GM20431 (cell line): ENCODE measurements at regions not wholly inside any gene's neighbourhood (a gene's known extent, or its start where the extent isn't known, plus 50 kb on each side); places are given as distances from the start of the nearest gene placed in this dataset.

ENCODE experiments used
- in situ Hi-C: fragments of 300-500 bp; cut with MseI, MboI; formaldehyde crosslinking; loops from one replicate; pipeline ENCODE4 v1.15.0; 2020; ENCODE audit warnings: low sequenced_read_pairs; ENCODE audit not compliant: unreplicated experiment

DNA sequence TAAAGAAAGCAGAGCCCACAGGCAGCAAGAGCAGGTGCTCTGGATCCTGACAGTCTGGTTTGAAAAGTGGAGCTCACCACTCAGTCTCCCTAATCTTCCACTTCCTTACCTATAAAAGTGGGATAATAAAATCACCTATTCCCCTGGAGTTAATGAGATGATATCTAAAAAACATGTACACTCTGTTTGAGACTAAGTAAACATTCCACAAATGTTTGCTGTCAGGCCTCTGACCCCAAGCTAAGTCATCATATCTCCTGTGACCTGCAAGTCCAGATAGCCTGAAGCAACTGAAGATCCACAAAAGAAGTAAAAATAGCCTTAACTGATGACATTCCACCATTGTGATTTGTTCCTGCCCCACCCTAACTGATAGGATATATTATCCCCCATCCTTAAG is 1324.5 kb downstream of the XPNPEP1 start:
- in situ Hi-C loops = no loop called here

DNA sequence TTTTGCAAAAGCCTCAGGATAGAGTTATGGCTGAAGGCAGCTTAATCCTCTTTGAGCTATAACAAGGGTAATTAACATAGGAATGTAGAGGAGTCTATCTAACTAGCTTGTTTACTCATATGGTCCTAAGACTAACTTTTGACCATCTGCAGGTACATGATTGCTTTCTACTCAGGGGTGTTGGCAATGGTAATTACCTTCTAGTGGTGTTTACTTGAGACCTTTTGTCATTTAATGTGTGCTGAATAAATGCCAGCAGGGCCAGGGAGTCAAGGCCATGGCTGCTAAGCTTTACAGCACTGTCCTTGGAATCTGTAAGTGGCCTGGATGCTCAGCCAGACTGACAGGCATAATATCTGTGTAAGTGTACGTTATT is 1325.0 kb downstream of the XPNPEP1 start:
- in situ Hi-C loops = no loop called here

GRCh38 chr10:108597657-108598319 is 1325.5 kb downstream of the XPNPEP1 start:
- in situ Hi-C loops = no loop called here

GRCh38 chr10:108597031-108597430 is 1326.3 kb downstream of the XPNPEP1 start:
- in situ Hi-C loops = no loop called here

- in situ Hi-C loops = no loop called here
These were observed 1330.4 kb downstream of the XPNPEP1 start for GRCh38 chr10:108592956-108593355.

DNA sequence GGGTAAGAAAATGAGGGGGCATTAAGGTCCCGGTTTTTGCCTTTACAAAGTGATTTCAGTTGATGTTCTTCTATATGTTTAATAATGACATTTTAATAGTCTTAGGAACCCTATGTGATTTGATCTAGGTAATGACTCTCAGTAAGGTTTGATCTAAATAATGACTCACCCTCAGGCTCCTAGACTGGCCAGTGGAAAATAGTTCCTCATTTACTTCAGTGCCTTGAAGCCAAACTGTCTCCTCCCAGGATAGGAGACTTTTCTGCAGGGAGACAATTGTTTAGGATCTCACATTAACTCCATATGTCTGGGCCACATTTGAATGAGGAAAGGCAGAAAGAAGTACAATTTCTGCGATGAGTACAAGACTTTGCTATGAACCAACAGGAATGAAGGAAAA is 1331.9 kb downstream of the XPNPEP1 start:
- in situ Hi-C loops = no loop called here

GRCh38 chr10:108586424-108586823 is 1336.9 kb downstream of the XPNPEP1 start:
- in situ Hi-C loops = no loop called here

DNA sequence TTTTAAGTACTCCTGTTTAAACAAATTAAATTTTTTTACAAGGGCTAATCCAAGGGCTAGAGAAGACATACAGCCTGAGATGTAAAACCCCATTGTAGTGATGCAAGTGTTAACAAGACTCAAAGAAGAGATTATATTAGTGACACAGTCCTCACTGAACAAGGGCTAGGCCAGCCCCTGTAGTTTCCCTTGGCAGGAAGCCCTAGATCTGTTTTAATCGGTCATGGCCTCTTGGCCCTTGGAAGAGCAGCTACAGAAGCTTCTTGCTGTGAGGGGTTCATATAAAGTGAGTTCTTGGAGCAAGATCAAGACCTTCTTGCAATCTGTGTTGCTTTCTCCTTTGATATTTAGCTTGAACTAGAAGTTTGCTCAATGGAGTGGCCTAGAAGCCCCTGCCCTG is 1339.4 kb downstream of the XPNPEP1 start:
- in situ Hi-C loops = no loop called here

- in situ Hi-C loops = no loop called here
These were observed 1340.4 kb downstream of the XPNPEP1 start for GRCh38 chr10:108582888-108583287.

DNA sequence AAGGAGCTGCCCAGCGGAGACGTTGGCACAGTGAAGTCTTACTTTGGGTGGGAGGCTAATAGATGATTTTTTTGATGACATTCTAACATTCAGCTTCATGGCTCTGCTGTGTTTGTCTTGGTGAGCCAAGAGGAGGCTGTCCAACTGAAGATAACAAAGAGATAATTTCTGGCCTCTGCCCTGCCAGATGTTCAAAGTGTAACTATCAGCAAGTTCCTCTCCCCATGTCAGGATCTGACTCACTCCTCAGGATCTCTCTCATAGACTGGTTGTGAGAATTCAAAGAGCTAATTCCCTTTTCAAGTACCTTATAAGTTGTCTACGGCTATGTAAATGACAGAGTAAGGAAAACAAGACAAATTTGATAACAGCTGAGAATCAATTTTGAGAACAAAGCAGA is 1340.9 kb downstream of the XPNPEP1 start:
- in situ Hi-C loops = no loop called here

GRCh38 chr10:108578258-108578657 is 1345.1 kb downstream of the XPNPEP1 start:
- in situ Hi-C loops = no loop called here

- in situ Hi-C loops = no loop called here
These were observed 1349.1 kb downstream of the XPNPEP1 start for GRCh38 chr10:108574233-108574632.

- in situ Hi-C loops = no loop called here
These were observed 1354.5 kb downstream of the XPNPEP1 start for GRCh38 chr10:108568824-108569223.

- in situ Hi-C loops = no loop called here
These were observed 1355.2 kb downstream of the XPNPEP1 start for GRCh38 chr10:108567899-108568752.

DNA sequence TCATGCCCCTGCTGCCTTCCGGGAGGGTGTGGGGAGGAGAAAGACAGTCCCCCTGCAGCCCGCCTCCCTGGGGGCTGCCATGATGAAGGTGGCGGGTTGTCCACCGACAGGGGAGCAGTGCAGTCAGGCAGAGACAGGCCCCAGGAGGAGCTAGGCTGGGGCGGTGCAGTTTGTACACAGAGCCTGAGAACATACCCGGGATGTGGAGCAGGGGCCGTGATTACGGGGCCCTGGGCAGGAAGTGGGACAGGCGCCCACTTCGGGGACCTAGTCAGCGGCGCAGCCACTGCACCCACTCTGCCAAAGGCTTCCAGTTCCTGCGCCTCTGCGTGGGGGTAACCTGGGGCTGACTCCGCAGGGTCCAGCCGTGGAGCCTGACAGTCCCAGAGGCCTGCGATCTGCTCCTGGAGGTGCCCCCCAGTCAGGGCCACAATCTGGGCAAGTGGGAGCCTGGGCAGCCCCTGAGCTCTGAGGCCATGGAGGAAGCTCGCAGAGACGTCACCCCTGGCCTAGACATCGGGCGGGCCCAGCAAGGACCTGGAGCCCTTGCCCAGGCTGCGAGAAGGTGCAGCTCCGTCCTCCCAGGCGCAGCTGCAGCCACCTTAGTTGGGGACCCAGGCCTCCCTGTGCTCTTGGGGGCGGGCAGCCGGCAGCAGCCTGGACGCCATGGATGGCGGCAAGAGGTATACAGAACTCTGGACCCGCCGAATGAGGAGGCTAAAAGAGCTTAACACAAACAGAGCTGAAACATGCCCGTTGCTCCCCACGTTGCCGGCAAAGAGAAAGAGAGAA is 1356.8 kb downstream of the XPNPEP1 start:
- in situ Hi-C loops = no loop called here

DNA sequence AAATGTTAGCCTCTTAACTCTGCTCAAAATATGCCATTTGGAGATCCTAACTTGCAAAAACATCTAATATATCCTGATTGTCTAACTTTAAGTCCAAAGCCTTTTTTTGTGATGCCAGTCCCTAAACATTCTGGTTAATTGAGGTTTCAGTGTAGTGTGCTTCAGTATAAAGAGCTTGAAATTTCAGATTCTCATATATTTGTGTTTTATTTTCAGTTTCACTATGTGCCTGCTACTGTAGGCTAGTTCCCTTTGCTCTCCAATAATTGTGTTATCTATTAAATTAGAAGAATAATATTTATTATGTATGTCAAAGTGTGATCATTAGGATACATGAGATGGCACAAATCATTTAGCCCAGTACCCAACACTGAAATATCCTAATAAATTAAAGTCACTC is 1361.2 kb downstream of the XPNPEP1 start:
- in situ Hi-C loops = no loop called here

DNA sequence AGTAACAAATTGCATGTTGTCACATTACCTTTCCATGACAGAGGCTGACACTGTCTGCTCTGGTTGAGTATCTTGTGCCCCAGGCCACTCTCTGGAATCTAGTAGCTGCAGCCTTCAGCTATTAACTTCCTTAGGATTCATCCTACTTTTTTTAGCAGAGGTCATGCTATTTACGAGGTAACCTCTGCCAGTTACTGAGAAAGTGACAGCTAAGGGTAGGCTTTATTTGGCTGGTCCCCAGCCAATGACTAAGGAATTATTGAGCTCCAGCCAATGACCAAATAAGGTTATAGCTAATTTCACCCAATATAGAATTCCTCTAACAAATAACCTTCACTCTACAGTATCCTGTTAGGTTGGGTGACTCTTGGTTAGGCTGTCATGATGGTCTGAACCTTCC is 1361.7 kb downstream of the XPNPEP1 start:
- in situ Hi-C loops = no loop called here

DNA sequence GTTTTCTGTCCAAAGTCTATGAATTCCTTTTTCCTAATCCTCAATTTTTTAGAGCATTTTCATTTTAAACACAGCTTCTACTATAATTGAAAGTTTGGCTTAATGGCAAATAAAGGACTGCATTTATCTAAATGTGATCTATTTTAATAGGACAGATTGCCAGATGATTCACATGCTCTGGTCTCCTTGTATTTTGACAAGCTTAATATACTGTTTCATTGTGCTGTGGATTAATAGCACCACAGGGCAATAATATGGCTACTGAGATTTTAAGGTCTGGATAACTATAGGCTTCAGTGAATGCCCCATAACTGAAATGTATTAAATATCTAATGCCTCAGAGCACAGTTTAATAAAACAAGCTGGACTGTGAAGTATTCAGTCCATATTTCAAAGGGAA is 1362.8 kb downstream of the XPNPEP1 start:
- in situ Hi-C loops = no loop called here

GRCh38 chr10:108556186-108556585 is 1367.1 kb downstream of the XPNPEP1 start:
- in situ Hi-C loops = no loop called here

- in situ Hi-C loops = no loop called here
These were observed 1377.4 kb downstream of the XPNPEP1 start for GRCh38 chr10:108545921-108546320.
